ENCODE measurements at regions not wholly inside any gene's neighbourhood (a gene's known extent, or its start where the extent isn't known, plus 50 kb on each side); places are given as distances from the start of the nearest gene placed in this dataset.

- no peaks in the 10 kb centered on the region for H3K36me3 ChIP-seq
- H3K4me3 ChIP-seq, result no peak overlapping the region
- DNase-seq (no peak), ATAC-seq (no peak)
- H3K27me3 ChIP-seq, result peaks cover 0 to 10% (median 0%) of the 10 kb centered on the region in 9 donors
- H3K27ac ChIP-seq, result no peak overlapping the region
- 75 to 81% (median 78%) methylated on average over 15 of the region's 15 CpGs for WGBS, 4 donors
- intact Hi-C loops (cut with DNase I), result no loop called here
- no peak for TF ChIP-seq POLR2A (IDR thresholded peaks at IDR 0.05)
- TF ChIP-seq, protein P1, sequence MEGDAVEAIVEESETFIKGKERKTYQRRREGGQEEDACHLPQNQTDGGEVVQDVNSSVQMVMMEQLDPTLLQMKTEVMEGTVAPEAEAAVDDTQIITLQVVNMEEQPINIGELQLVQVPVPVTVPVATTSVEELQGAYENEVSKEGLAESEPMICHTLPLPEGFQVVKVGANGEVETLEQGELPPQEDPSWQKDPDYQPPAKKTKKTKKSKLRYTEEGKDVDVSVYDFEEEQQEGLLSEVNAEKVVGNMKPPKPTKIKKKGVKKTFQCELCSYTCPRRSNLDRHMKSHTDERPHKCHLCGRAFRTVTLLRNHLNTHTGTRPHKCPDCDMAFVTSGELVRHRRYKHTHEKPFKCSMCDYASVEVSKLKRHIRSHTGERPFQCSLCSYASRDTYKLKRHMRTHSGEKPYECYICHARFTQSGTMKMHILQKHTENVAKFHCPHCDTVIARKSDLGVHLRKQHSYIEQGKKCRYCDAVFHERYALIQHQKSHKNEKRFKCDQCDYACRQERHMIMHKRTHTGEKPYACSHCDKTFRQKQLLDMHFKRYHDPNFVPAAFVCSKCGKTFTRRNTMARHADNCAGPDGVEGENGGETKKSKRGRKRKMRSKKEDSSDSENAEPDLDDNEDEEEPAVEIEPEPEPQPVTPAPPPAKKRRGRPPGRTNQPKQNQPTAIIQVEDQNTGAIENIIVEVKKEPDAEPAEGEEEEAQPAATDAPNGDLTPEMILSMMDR (IDR thresholded peaks at IDR 0.05), result no peak
- H3K4me1 ChIP-seq, result no peaks in the 10 kb centered on the region
- peaks cover 0 to 15% (median 5%) of the 10 kb centered on the region in 12 donors for H3K9me3 ChIP-seq
These were observed 599.8 kb downstream of the AJAP1 start for GRCh38 chr1:5254131-5254725.

- Histone ChIP-seq H3K9me3 (peaks cover 0 to 9% (median 0%) of the 10 kb centered on the region in 12 donors), H3K27me3 (peaks cover 0 to 10% (median 0%) of the 10 kb centered on the region in 9 donors), H3K27ac (no peak overlapping the region), H3K36me3 (no peaks in the 10 kb centered on the region), H3K4me1 (no peaks in the 10 kb centered on the region), H3K4me3 (no peak overlapping the region)
- intact Hi-C loops (cut with DNase I), result no loop called here
- DNase-seq, result no peak
- ATAC-seq, result no peak
- TF ChIP-seq, protein P1 (IDR thresholded peaks at IDR 0.05), result no peak
- TF ChIP-seq POLR2A (IDR thresholded peaks at IDR 0.05), result no peak
- 76 to 93% (median 91%) methylated on average over 5 of the region's 5 CpGs for WGBS, 4 donors
These were observed 598.6 kb downstream of the AJAP1 start for GRCh38 chr1:5253036-5253435.

- no peak for DNase-seq
- WGBS, 4 donors, result 31 to 87% (median 36%) methylated on average over 2 of the region's 2 CpGs
These were observed 595.9 kb downstream of the AJAP1 start for GRCh38 chr1:5250336-5250735.

GRCh38 chr1:5245348-5245747 lies 590.9 kb downstream of the AJAP1 start:
- Histone ChIP-seq H3K4me1 (no peaks in the 10 kb centered on the region), H3K36me3 (no peaks in the 10 kb centered on the region), H3K4me3 (no peak overlapping the region), H3K27me3 (peaks cover 0 to 4% (median 0%) of the 10 kb centered on the region in 9 donors), H3K27ac (no peak overlapping the region), H3K9me3 (peaks cover 0 to 8% (median 0%) of the 10 kb centered on the region in 12 donors)
- no peak for TF ChIP-seq POLR2A (IDR thresholded peaks at IDR 0.05)
- TF ChIP-seq, protein P1 (IDR thresholded peaks at IDR 0.05), result no peak
- intact Hi-C loops (cut with DNase I), result no loop called here
- WGBS, 4 donors, result 66 to 77% (median 75%) methylated on average over 5 of the region's 5 CpGs
- DNase-seq (no peak), ATAC-seq (no peak)

More at GRCh38 chr1:5250336-5250735, 595.9 kb downstream of the AJAP1 start:
- Histone ChIP-seq H3K9me3 (peaks cover 0 to 8% (median 0%) of the 10 kb centered on the region in 12 donors), H3K4me1 (no peaks in the 10 kb centered on the region), H3K27ac (no peak overlapping the region), H3K27me3 (peaks cover 0 to 10% (median 0%) of the 10 kb centered on the region in 9 donors), H3K4me3 (no peak overlapping the region), H3K36me3 (no peaks in the 10 kb centered on the region)
- no peak for TF ChIP-seq POLR2A (IDR thresholded peaks at IDR 0.05)
- TF ChIP-seq, protein P1 (IDR thresholded peaks at IDR 0.05), result no peak
- ATAC-seq, result no peak
- intact Hi-C loops (cut with DNase I), result no loop called here

Data from heart left ventricle (tissue), 16 donors.